ENCODE measurements at regions not wholly inside any gene's neighbourhood (a gene's known extent, or its start where the extent isn't known, plus 50 kb on each side); places are given as distances from the start of the nearest gene placed in this dataset.

- Histone ChIP-seq H3K36me3 (ENCODE audit: control insufficient read depth, insufficient read depth, low read length) (no peaks in the 10 kb centered on the region), H3K27ac (ENCODE audit: insufficient read depth, low read length) (no peak overlapping the region), H3K4me2 (ENCODE audit: low read depth, low read length) (no peak overlapping the region), H3K56ac (ENCODE audit: extremely low read depth, insufficient read depth, low read length) (no peak overlapping the region), H3K18ac (ENCODE audit: low read depth, low read length) (no peak overlapping the region), H2BK5ac (ENCODE audit: low read depth, low read length, poor library complexity, severe bottlenecking) (no peak overlapping the region), H3K9ac (ENCODE audit: low read depth, low read length) (no peak overlapping the region), H2AK5ac (ENCODE audit: low read depth, low read length) (no peak overlapping the region), H2BK120ac (ENCODE audit: low read depth, low read length) (no peak overlapping the region), H3K4me1 (ENCODE audit: control insufficient read depth, insufficient read depth, low read length) (no peaks in the 10 kb centered on the region), H3K79me1 (ENCODE audit: low read depth in 1 of 2, low read length in 2 of 2) (no peaks in the 10 kb centered on the region), H2BK20ac (ENCODE audit: low read depth, low read length) (no peak overlapping the region), H3K27me3 (ENCODE audit: control insufficient read depth, insufficient read depth, low read length) (no peaks in the 10 kb centered on the region), H4K5ac (ENCODE audit: low read depth, low read length) (no peak overlapping the region), H2BK15ac (ENCODE audit: low read depth, low read length) (no peak overlapping the region), H3K4ac (ENCODE audit: low read depth, low read length) (no peak overlapping the region), H2AK9ac (replicated peaks; ENCODE audit: low read depth, low read length, poor library complexity) (no peak overlapping the region), H3K14ac (replicated peaks; ENCODE audit: low read depth, low read length) (no peak overlapping the region), H4K20me1 (ENCODE audit: insufficient read depth, low read length) (no peaks in the 10 kb centered on the region), H3K9me1 (ENCODE audit: insufficient read depth, low read length) (no peaks in the 10 kb centered on the region), H3K23ac (ENCODE audit: low read depth, low read length) (no peak overlapping the region), H3K4me3 (ENCODE audit: insufficient read depth, low read depth, low read length) (no peak overlapping the region), H3K9me3 (ENCODE audit: control insufficient read depth, insufficient read depth, low read length) (no peaks in the 10 kb centered on the region), H2AFZ (replicated peaks; ENCODE audit: low read length, poor library complexity) (no peak overlapping the region), H4K91ac (ENCODE audit: insufficient read depth, low read depth, low read length) (no peak overlapping the region), H4K8ac (ENCODE audit: low read depth in 2 of 2, low read length in 2 of 2) (no peak overlapping the region)
- dilution Hi-C loops (cut with HindIII; ENCODE audit: low sequenced_read_pairs, unreplicated experiment), result no loop called here
- TF ChIP-seq CHD1 (IDR thresholded peaks at IDR 0.05; ENCODE audit: low read depth, low read length) (no peak), SMC3 (IDR thresholded peaks at IDR 0.05; ENCODE audit: low read depth, low read length) (no peak), NFE2L2 (IDR thresholded peaks at IDR 0.05; ENCODE audit: low read depth, low read length) (no peak), MXI1 (IDR thresholded peaks at IDR 0.05; ENCODE audit: borderline replicate concordance, low read depth, low read length) (no peak), CEBPB (IDR thresholded peaks at IDR 0.05; ENCODE audit: low read depth, low read length) (no peak), RCOR1 (IDR thresholded peaks at IDR 0.05; ENCODE audit: insufficient replicate concordance, low read length) (no peak), BHLHE40 (IDR thresholded peaks at IDR 0.05; ENCODE audit: low read depth, low read length) (no peak), MAFK (IDR thresholded peaks at IDR 0.05; ENCODE audit: low read depth, low read length) (no peak), RFX5 (IDR thresholded peaks at IDR 0.05; ENCODE audit: low read depth, low read length) (no peak), ELK1 (IDR thresholded peaks at IDR 0.05; ENCODE audit: borderline replicate concordance, low read depth, low read length) (no peak), FOS (IDR thresholded peaks at IDR 0.05; ENCODE audit: low read depth, low read length) (no peak), RAD21 (IDR thresholded peaks at IDR 0.05; ENCODE audit: low read length) (no peak), CTCF (conservative IDR thresholded peaks at IDR 0.05; ENCODE audit: low read depth, low read length) (no peak), POLR2A (IDR thresholded peaks at IDR 0.05; ENCODE audit: low read depth, low read length) (no peak), USF2 (IDR thresholded peaks at IDR 0.05; ENCODE audit: low read depth, low read length) (no peak)
- peak; percentile 19 for DNase-seq
- in situ Hi-C loops (cut with MboI; ENCODE audit: low sequenced_read_pairs), result no loop called here
- intact Hi-C loops (cut with micrococcal nuclease), result loop anchor here (5.0 kb wide), 1 partner anchor 1499 kb away; no protein-coding TSS in a partner anchor
- ATAC-seq (ENCODE audit: low read depth), result no peak
- WGBS, 2 experiments (ENCODE audit: extremely low coverage in 2 of 2, insufficient read length in 1 of 2), result no CpG with 5 or more reads among the region's 2 CpGs
- no TSS peak for BruUV-seq (replicated peaks)
- POLR2A ChIA-PET (ENCODE audit: unreplicated experiment), result no interaction called here
- CTCF ChIA-PET, result interaction anchor here (0.8 kb wide), 1 partner anchor 8 kb away, joined by 3 read pairs; no protein-coding TSS in a partner anchor
These were observed 64.9 kb downstream of the CRPPA start for GRCh38 chr7:16356301-16356958.
